ENCODE measurements at regions not wholly inside any gene's neighbourhood (a gene's known extent, or its start where the extent isn't known, plus 50 kb on each side); places are given as distances from the start of the nearest gene placed in this dataset.

DNA sequence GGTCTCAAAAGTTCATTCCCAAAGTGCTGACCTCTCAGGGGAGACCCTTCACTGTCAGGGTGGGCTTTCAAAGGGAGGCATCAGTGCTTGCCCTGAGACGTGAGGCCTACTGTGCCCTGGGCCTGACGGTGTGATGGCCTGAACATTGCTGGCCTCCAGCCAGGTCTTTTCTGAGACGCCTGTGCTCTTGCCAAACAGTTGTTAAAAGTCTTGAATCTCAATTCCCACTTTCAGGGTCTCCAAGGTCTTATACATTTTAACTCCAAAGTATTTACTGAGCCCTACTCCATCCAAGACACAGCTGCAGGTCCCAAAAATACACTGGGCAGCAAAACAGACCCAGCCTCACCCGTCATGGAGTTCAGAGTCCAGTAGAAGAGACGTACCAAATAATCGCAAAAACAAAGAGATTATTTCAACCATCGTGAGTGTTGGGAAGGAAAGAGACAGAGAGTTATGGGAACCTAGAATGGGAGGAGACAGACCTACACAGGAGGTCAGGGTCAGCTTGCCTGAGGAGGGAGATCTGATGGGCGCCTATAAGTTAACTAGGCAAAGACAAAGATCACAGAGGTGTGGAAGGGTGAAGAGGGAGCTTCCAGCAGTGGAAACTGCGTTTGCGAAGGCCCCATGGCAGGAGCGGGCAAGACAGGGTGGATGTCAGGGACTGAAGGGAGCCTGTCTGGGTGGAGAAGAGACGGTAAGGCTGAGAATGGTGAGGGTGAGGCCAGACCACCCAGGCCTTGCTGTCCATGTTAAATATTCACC is 446.3 kb downstream of the PREX1 start (continued):
- TF ChIP-seq, protein P1, sequence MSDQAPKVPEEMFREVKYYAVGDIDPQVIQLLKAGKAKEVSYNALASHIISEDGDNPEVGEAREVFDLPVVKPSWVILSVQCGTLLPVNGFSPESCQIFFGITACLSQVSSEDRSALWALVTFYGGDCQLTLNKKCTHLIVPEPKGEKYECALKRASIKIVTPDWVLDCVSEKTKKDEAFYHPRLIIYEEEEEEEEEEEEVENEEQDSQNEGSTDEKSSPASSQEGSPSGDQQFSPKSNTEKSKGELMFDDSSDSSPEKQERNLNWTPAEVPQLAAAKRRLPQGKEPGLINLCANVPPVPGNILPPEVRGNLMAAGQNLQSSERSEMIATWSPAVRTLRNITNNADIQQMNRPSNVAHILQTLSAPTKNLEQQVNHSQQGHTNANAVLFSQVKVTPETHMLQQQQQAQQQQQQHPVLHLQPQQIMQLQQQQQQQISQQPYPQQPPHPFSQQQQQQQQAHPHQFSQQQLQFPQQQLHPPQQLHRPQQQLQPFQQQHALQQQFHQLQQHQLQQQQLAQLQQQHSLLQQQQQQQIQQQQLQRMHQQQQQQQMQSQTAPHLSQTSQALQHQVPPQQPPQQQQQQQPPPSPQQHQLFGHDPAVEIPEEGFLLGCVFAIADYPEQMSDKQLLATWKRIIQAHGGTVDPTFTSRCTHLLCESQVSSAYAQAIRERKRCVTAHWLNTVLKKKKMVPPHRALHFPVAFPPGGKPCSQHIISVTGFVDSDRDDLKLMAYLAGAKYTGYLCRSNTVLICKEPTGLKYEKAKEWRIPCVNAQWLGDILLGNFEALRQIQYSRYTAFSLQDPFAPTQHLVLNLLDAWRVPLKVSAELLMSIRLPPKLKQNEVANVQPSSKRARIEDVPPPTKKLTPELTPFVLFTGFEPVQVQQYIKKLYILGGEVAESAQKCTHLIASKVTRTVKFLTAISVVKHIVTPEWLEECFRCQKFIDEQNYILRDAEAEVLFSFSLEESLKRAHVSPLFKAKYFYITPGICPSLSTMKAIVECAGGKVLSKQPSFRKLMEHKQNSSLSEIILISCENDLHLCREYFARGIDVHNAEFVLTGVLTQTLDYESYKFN (CRISPR knock-in tag; conservative IDR thresholded peaks at IDR 0.05) = peak; percentile 68
- 0 out of 2 replicates have a peak, but pooled peaks have one; percentile 27 for TF ChIP-seq ZMYM3 (CRISPR knock-in tag; IDR thresholded peaks at IDR 0.05)
- TF ChIP-seq, protein P2, sequence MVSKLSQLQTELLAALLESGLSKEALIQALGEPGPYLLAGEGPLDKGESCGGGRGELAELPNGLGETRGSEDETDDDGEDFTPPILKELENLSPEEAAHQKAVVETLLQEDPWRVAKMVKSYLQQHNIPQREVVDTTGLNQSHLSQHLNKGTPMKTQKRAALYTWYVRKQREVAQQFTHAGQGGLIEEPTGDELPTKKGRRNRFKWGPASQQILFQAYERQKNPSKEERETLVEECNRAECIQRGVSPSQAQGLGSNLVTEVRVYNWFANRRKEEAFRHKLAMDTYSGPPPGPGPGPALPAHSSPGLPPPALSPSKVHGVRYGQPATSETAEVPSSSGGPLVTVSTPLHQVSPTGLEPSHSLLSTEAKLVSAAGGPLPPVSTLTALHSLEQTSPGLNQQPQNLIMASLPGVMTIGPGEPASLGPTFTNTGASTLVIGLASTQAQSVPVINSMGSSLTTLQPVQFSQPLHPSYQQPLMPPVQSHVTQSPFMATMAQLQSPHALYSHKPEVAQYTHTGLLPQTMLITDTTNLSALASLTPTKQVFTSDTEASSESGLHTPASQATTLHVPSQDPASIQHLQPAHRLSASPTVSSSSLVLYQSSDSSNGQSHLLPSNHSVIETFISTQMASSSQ (IDR thresholded peaks at IDR 0.05; ENCODE audit: low read depth) = no peak
- TF ChIP-seq, protein P2 (CRISPR knock-in tag; IDR thresholded peaks at IDR 0.05; ENCODE audit: borderline replicate concordance) = peak; percentile 73
- TF ChIP-seq ZNF761 (CRISPR knock-in tag; conservative IDR thresholded peaks at IDR 0.05) = peak; percentile 59; the same call in 1 of the 2 replicates
- TF ChIP-seq, protein P3, sequence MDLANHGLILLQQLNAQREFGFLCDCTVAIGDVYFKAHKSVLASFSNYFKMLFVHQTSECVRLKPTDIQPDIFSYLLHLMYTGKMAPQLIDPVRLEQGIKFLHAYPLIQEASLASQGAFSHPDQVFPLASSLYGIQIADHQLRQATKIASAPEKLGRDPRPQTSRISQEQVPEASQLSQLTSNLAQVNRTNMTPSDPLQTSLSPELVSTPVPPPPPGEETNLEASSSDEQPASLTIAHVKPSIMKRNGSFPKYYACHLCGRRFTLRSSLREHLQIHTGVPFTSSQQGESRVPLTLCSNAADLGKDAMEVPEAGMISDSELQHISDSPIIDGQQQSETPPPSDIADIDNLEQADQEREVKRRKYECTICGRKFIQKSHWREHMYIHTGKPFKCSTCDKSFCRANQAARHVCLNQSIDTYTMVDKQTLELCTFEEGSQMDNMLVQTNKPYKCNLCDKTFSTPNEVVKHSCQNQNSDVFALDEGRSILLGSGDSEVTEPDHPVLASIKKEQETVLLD (CRISPR knock-in tag; IDR thresholded peaks at IDR 0.05; ENCODE audit: low read depth) = no peak
- no peak for TF ChIP-seq ZNF101 (CRISPR knock-in tag; IDR thresholded peaks at IDR 0.05; ENCODE audit: borderline replicate concordance, low read depth)
- TF ChIP-seq SMAD3 (CRISPR knock-in tag; IDR thresholded peaks at IDR 0.05) = 0 out of 2 replicates have a peak, but pooled peaks have one; percentile 14
- TF ChIP-seq SOX5 (CRISPR knock-in tag; IDR thresholded peaks at IDR 0.05; ENCODE audit: borderline replicate concordance) = peak; percentile 14; the same call in 1 of the 2 replicates
- no peak for TF ChIP-seq ZFAT (CRISPR knock-in tag; conservative IDR thresholded peaks at IDR 0.05)
- TF ChIP-seq ZNF343 (CRISPR knock-in tag; IDR thresholded peaks at IDR 0.05) = peak; percentile 77; the same call in 1 of the 2 replicates
- TF ChIP-seq PHF21A (CRISPR knock-in tag; IDR thresholded peaks at IDR 0.05) = peak; percentile 46; the same call in 1 of the 2 replicates
- TF ChIP-seq SP140L (CRISPR knock-in tag; IDR thresholded peaks at IDR 0.05; ENCODE audit: borderline replicate concordance) = no peak
- TF ChIP-seq, protein P4, sequence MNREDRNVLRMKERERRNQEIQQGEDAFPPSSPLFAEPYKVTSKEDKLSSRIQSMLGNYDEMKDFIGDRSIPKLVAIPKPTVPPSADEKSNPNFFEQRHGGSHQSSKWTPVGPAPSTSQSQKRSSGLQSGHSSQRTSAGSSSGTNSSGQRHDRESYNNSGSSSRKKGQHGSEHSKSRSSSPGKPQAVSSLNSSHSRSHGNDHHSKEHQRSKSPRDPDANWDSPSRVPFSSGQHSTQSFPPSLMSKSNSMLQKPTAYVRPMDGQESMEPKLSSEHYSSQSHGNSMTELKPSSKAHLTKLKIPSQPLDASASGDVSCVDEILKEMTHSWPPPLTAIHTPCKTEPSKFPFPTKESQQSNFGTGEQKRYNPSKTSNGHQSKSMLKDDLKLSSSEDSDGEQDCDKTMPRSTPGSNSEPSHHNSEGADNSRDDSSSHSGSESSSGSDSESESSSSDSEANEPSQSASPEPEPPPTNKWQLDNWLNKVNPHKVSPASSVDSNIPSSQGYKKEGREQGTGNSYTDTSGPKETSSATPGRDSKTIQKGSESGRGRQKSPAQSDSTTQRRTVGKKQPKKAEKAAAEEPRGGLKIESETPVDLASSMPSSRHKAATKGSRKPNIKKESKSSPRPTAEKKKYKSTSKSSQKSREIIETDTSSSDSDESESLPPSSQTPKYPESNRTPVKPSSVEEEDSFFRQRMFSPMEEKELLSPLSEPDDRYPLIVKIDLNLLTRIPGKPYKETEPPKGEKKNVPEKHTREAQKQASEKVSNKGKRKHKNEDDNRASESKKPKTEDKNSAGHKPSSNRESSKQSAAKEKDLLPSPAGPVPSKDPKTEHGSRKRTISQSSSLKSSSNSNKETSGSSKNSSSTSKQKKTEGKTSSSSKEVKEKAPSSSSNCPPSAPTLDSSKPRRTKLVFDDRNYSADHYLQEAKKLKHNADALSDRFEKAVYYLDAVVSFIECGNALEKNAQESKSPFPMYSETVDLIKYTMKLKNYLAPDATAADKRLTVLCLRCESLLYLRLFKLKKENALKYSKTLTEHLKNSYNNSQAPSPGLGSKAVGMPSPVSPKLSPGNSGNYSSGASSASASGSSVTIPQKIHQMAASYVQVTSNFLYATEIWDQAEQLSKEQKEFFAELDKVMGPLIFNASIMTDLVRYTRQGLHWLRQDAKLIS (CRISPR knock-in tag; IDR thresholded peaks at IDR 0.05) = no peak
- no peak for TF ChIP-seq NR2C2 (CRISPR knock-in tag; IDR thresholded peaks at IDR 0.05; ENCODE audit: borderline replicate concordance)
